ENCODE measurements at regions not wholly inside any gene's neighbourhood (a gene's known extent, or its start where the extent isn't known, plus 50 kb on each side); places are given as distances from the start of the nearest gene placed in this dataset.

DNA sequence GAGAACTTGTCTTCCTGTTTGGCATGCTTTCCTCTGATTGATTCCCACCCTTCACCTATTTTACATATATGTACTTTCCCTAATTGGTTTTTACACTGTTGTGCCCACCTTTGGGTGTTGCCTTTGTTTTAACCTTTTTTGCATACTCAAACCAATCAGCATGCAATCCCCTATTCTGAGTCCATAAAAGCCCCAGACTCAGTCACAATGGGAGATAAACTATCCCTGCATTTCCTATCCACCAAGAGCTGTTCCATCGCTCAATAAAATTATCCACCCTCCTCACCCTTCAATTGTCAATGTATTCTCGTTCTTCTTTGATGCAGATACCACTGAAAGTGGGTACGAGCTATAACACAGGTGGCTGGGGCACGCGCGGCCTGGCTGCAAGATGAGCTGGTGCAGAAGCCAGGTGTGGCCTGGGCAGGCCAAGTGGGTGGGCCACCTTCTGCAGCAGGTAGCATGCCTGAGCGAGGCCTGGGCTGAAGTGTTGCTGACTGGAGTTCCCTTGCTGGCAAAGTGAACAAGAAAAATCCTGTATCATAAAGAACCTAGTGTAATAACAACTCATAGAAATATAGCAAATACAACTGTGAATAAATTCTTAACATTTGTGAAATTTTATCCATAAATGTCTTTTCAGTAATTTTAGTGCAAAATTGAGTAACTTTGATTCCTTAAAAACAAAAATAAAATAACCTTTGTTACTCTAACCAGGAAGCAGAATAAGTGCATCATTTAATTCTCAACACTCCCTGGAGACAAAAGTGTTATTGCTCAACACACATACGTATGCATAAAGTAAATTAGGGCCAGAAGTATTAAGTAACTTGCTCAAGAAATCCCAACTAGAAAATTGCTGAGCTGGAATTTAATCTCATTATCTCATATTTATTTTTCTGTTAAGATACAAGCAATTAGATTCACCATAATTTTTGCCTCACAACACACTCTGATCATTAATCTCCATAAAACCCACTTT is 685.3 kb upstream of the EDIL3 start:
- FAIRE-seq = no peak
- Histone ChIP-seq H3K4me3 (ENCODE audit: low read depth, low read length) (no peak overlapping the region), H3K36me3 (ENCODE audit: control insufficient read depth, insufficient read depth, low read length) (no peaks in the 10 kb centered on the region), H3K27me3 (ENCODE audit: control insufficient read depth, insufficient read depth, low read length) (no peaks in the 10 kb centered on the region)
- TF ChIP-seq CTCF (IDR thresholded peaks at IDR 0.05; ENCODE audit: insufficient read depth, low read length, severe bottlenecking) = no peak
- no peak for DNase-seq (ENCODE audit: low read depth)

GRCh38 chr5:85077581-85077980 is 692.9 kb upstream of the EDIL3 start:
- no peak for TF ChIP-seq CTCF (IDR thresholded peaks at IDR 0.05; ENCODE audit: insufficient read depth, low read length, severe bottlenecking)
- no peak for DNase-seq (ENCODE audit: low read depth)
- FAIRE-seq = no peak
- Histone ChIP-seq H3K4me3 (ENCODE audit: low read depth, low read length) (no peak overlapping the region), H3K27me3 (ENCODE audit: control insufficient read depth, insufficient read depth, low read length) (no peaks in the 10 kb centered on the region), H3K36me3 (ENCODE audit: control insufficient read depth, insufficient read depth, low read length) (no peaks in the 10 kb centered on the region)

DNA sequence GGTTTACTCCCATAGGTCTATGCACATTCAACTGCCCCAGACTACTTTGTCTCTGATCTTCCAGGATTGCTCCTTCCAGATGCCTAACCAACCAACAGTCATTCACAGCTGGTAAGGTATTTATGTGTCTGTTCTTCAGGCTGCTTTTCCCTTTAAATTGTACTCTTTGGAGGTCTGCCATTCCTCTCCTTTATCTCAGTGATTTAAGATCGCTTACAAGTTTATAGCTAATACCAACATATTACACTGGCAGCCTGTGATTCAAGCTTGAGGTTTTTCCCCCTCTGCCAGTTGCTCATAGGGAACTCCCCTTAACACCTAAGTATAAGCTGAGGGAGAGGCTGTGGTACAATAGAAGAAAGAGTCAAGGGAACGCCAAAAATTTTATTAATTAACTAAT is 711.7 kb upstream of the EDIL3 start:
- Histone ChIP-seq H3K4me3 (ENCODE audit: low read depth, low read length) (no peak overlapping the region), H3K36me3 (ENCODE audit: control insufficient read depth, insufficient read depth, low read length) (no peaks in the 10 kb centered on the region), H3K27me3 (ENCODE audit: control insufficient read depth, insufficient read depth, low read length) (no peaks in the 10 kb centered on the region)
- no peak for TF ChIP-seq CTCF (IDR thresholded peaks at IDR 0.05; ENCODE audit: insufficient read depth, low read length, severe bottlenecking)
- FAIRE-seq (no peak), DNase-seq (ENCODE audit: low read depth) (no peak)

GRCh38 chr5:85108471-85108870 is 723.8 kb upstream of the EDIL3 start:
- no peak overlapping the region for H3K4me3 ChIP-seq (ENCODE audit: low read depth, low read length)
- no peaks in the 10 kb centered on the region for H3K27me3 ChIP-seq (ENCODE audit: control insufficient read depth, insufficient read depth, low read length)
- TF ChIP-seq CTCF (IDR thresholded peaks at IDR 0.05; ENCODE audit: insufficient read depth, low read length, severe bottlenecking) = no peak
- no peak for FAIRE-seq
- no peak for DNase-seq (ENCODE audit: low read depth)
- H3K36me3 ChIP-seq (ENCODE audit: control insufficient read depth, insufficient read depth, low read length) = no peaks in the 10 kb centered on the region

- DNase-seq (ENCODE audit: low read depth) = no peak
- Histone ChIP-seq H3K4me3 (ENCODE audit: low read depth, low read length) (no peak overlapping the region), H3K36me3 (ENCODE audit: control insufficient read depth, insufficient read depth, low read length) (no peaks in the 10 kb centered on the region), H3K27me3 (ENCODE audit: control insufficient read depth, insufficient read depth, low read length) (no peaks in the 10 kb centered on the region)
- FAIRE-seq = no peak
- TF ChIP-seq CTCF (IDR thresholded peaks at IDR 0.05; ENCODE audit: insufficient read depth, low read length, severe bottlenecking) = no peak
Observed at GRCh38 chr5:85109616-85110015, 724.9 kb upstream of the EDIL3 start.
